GM21825 (cell line): ENCODE measurements at regions not wholly inside any gene's neighbourhood (a gene's known extent, or its start where the extent isn't known, plus 50 kb on each side); places are given as distances from the start of the nearest gene placed in this dataset.
"Not testable (repeated sequence)": the region's sequence is repeated elsewhere in the genome, so short reads cannot be mapped to it uniquely, and the experiment has no call there.

Experiments
- ATAC-seq: cut with Tn5 transposase; IDR thresholded peaks from one replicate; pipeline ENCODE4 v1.9.1; 2021; ENCODE audit warnings: mild to moderate bottlenecking, moderate library complexity; ENCODE audit not compliant: unreplicated experiment

GRCh38 chr3:140859592-140860336 lies 81.9 kb upstream of the SLC25A36 start:
- ATAC-seq, result no peak

- ATAC-seq, result no peak
These were observed 78.0 kb upstream of the SLC25A36 start for GRCh38 chr3:140863580-140864009.

- no peak for ATAC-seq
These were observed 71.3 kb upstream of the SLC25A36 start for GRCh38 chr3:140870351-140870750.

- ATAC-seq, result no peak
These were observed 70.6 kb upstream of the SLC25A36 start for GRCh38 chr3:140871022-140871421.

GRCh38 chr3:140872165-140872564 lies 69.5 kb upstream of the SLC25A36 start:
- not testable (repeated sequence) for ATAC-seq

GRCh38 chr3:140883428-140884040 lies 58.1 kb upstream of the SLC25A36 start:
- ATAC-seq, result no peak

GRCh38 chr3:140885697-140886096 lies 55.9 kb upstream of the SLC25A36 start:
- ATAC-seq, result not testable (repeated sequence)
